GM19025 (cell line): ENCODE measurements at regions not wholly inside any gene's neighbourhood (a gene's known extent, or its start where the extent isn't known, plus 50 kb on each side); places are given as distances from the start of the nearest gene placed in this dataset.

Experiments used
- ATAC-seq: cut with Tn5 transposase; IDR thresholded peaks from one replicate; pipeline ENCODE4 v1.9.1; 2021; ENCODE audit warnings: mild to moderate bottlenecking, low read depth, moderate library complexity; ENCODE audit not compliant: unreplicated experiment

GRCh38 chr1:81068726-81069125 lies 732.0 kb upstream of the ADGRL2 start:
- no peak for ATAC-seq

DNA sequence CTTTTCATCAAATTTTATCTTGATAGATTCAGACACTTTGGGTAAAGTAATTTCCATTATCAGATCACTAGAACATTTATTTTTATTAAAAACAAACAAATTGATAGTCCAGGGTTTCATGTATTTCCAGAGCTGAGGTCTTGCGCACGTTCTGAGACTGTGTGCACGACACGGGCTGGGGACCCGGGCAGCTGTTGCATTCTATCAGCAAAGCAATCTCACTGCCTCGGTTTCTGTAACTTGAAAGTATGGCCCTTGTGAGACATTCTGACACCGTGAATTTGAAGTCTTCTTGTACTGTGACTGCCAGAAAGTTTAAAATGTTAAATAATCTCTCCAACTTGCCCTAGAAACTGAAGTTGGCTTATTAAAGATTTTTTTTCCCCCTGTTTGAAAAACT lies 746.9 kb upstream of the ADGRL2 start:
- ATAC-seq: no peak

DNA sequence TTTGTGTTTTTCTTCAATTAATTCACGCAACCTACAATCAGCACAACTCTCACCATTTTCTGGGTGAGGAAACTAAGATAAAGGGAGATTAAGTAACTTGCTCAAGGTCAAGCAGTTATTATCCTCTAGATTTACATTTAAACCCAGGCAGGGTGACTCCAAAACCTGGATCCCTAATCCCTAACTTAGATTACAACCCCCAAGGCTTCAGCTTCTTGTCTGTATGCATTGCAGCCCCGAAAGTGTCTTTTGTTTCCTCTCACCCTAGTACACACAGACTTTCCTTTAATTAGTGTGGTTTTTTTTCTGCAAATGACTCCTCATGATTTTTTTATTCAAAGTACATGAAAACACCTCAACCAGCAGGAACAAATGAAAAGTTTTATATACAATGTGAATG lies 748.6 kb upstream of the ADGRL2 start:
- no peak for ATAC-seq

DNA sequence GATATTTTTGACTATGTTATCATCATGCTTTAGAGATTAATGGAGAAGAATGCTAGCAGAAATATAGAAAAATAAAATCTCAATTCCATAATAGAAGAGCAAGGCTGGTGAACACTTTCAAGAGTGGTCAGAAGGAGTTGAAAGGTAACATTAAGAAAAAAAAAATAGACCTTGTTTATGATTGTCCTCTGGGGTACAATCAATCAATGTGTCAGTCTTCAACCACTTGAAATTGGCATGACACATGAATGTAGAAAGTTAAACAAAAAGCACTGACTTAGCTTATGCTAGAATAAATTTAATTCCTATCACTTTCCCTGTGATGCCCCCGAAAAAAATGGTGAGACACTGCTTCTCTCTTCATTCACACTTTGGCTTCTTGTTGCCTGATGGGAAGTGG lies 750.3 kb upstream of the ADGRL2 start:
- ATAC-seq: no peak

GRCh38 chr1:81044708-81045107 lies 756.0 kb upstream of the ADGRL2 start:
- no peak for ATAC-seq

- ATAC-seq: no peak
Observed at GRCh38 chr1:81042225-81042624, 758.5 kb upstream of the ADGRL2 start.

DNA sequence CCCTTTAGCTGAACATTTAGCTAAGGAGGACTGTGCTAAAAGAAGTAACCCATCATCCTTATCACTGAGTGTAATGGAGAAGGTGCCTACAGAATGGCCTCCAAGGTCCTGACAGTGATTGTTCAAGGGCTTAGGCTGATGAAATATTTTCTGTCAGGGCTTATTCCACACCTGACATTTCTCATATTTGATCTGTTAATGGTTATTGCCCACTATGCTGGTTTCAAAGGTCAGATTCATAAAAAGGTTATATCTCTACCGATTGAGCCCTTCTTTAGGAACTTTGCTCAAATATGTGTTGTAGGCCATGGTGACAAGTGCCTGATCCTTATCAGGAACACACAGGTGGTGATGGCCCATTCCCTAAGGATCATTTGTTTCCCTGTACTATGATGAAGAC lies 766.4 kb upstream of the ADGRL2 start:
- ATAC-seq: no peak

DNA sequence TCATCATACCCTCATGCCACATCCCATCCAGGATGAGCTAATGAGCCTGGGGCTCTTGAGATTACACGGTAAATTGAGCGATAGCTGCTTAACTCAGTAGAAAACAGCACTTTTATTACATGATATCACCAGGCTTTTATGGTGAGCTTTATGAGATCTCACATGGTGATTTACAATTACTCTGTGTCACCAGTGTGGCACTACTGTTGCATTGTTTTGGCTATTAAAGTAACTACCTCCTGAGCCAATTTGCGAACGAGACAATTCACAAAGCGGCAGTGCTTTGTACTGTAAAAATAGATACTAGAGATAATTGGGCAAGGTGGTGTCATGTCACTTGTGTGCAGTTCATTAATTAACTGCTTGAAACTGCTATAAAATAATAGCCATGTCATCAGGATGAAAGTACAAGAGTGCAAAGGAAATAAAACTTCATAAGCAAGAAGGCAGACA lies 767.7 kb upstream of the ADGRL2 start:
- ATAC-seq: no peak

GRCh38 chr1:81032374-81032773 lies 768.4 kb upstream of the ADGRL2 start:
- ATAC-seq: no peak

DNA sequence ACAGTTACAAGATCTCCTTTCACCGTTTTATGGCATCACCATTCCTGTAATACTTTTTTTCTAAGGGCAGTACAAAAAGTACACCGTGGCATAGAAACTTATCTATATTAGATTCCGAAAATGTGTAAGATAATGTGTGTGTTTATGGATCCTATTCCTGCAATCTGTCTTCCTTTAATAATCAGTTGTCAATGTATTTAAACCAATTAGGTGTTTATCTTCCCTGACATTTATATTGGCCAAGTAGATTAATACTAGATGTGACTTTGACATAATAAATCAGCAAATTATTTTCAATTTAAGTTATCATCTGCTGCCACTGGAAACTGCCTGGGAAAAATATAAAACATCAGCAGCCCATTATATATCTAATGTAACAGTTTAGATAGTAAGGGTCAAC lies 770.3 kb upstream of the ADGRL2 start:
- ATAC-seq: no peak

- ATAC-seq: no peak
Observed at GRCh38 chr1:81029266-81029665, 771.5 kb upstream of the ADGRL2 start.

GRCh38 chr1:81023187-81023724 lies 777.5 kb upstream of the ADGRL2 start:
- no peak for ATAC-seq

DNA sequence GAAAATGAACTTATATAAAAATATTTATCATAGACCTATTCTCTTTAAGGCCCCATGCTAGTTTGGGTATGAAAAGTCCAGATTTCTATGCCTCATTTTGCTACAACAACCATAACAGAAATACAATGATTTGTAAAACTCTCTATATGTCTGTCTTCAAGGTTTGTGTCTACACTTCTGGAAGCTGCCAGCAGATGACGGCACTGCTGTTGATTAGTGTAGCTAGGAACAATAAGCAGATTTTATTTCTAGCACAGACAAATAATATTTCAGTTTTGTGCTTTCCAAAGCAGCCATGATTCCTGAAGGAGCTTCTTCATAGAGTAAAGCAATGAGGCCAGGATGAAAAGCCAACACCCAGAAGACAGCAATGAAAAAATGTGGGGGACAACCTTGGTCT lies 779.6 kb upstream of the ADGRL2 start:
- no peak for ATAC-seq

GRCh38 chr1:81020506-81020905 lies 780.2 kb upstream of the ADGRL2 start:
- no peak for ATAC-seq

DNA sequence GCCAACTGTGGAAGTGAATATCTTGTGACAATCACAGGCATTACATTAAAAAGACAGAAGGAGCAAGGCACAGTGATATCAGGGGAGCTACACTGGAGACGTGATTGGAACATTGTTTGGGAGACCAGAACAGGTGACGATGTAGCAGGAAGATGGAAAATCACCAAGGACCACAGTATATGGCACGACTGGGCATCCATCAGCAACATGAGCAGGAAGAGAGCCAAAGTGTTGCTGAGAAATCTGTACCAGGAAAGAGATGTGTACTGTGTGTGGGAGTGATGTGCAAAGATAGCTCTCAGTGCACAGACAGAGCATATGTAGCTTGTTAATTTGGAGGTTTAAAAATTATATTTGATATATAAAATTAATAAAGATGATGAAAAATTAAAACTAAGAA lies 790.6 kb upstream of the ADGRL2 start:
- ATAC-seq: no peak

DNA sequence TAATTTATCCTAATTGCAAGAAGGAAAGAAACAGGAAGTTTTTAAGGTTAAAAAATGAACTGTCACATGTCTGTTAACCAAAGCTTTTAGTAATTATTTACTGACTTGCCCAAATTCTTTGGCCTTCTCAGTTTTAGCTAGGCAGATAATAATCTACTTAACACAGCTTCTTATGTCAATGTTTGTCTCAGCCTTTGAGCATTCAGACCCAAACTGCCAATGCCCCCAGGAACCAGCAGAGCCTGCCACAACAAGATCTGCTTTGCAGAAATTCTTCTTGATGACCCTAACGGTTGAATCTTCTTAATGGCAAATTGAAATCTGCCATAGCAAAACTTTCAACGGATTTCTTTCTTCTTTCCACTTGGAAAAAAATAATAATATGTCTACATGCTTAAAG lies 792.4 kb upstream of the ADGRL2 start:
- ATAC-seq: no peak

DNA sequence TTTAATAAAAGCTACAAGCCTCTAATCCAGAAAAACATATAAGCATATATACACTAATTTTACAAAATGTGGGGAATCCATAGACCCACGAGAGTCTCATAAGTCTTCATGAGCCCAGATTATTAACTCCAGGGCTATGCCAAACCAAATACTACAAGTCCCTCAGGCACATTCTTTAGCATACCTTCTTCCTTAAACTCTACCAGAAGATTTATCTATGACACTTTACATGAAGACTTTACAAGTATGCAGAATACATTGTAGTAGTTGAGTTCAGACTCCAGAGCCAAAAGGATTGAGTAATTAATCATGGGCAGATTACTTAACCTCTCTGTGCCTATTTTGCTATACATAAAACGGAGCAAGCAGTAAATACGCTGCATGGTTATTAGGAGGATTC lies 793.7 kb upstream of the ADGRL2 start:
- no peak for ATAC-seq

- no peak for ATAC-seq
Observed at GRCh38 chr1:81006502-81006901, 794.2 kb upstream of the ADGRL2 start.

- no peak for ATAC-seq
Observed at GRCh38 chr1:81004011-81004410, 796.7 kb upstream of the ADGRL2 start.

GRCh38 chr1:80994934-80995333 lies 805.8 kb upstream of the ADGRL2 start:
- ATAC-seq: no peak

GRCh38 chr1:80994038-80994437 lies 806.7 kb upstream of the ADGRL2 start:
- no peak for ATAC-seq

DNA sequence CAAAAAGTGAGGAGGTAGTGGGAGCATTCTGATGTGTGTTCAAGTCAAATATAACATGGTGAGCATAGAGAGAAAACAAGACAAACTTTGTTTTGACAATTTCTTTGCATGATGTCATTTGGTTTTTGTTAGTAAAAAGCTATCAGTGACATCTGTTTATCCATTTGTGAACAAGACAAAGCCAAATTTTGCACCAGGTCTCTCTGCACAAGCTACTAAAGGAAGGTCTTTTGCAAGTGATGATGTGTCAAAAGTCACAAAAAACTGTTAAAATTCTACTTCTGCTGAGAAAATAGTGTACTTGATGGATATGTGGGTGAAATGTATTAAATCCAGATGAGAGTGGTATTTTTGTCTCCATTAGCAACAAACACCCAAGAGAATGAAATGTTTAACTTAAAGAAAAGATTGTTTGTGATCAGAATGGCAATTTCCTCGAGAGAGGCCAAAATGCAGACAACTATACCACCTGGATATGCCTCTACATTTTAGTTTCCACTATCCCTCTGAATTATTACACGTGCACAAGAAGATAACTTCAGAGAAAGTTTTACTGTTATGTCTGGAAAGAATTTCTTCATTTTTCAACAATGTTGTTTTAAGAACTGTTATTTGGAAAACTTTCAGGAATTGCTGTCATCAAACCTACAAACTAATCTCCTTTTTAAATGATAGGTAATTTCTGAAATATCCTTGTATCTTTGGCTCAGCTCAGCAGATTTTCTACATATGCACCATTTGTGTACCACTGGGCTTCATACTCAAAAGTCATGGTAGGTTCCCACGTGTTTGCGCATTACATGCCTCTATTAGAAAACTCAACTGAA lies 807.4 kb upstream of the ADGRL2 start:
- ATAC-seq: no peak
